Ishikawa (cell line): ENCODE measurements at regions not wholly inside any gene's neighbourhood (a gene's known extent, or its start where the extent isn't known, plus 50 kb on each side); places are given as distances from the start of the nearest gene placed in this dataset.

Experiments
- CEBPB ChIP-seq: IDR thresholded peaks from 2 replicates; pipeline ENCODE4 v1.6.1; 2012
- CREB1 ChIP-seq: IDR thresholded peaks from 2 replicates; pipeline ENCODE4 v1.6.1; 2012; ENCODE audit warnings: low read depth
- EGR1 ChIP-seq: IDR thresholded peaks from 2 replicates; pipeline ENCODE4 v1.6.1; 2012
- EP300 ChIP-seq: IDR thresholded peaks from 2 replicates; pipeline ENCODE4 v1.6.1; 2012; ENCODE audit warnings: borderline replicate concordance
- FOXM1 ChIP-seq: IDR thresholded peaks from 2 replicates; pipeline ENCODE4 v1.6.1; 2012; ENCODE audit warnings: low read depth, borderline replicate concordance
- NFIC ChIP-seq: IDR thresholded peaks from 2 replicates; pipeline ENCODE4 v1.6.1; 2012
- RAD21 ChIP-seq: IDR thresholded peaks from 2 replicates; pipeline ENCODE4 v1.6.1; 2012; ENCODE audit warnings: low read depth
- TAF1 ChIP-seq: IDR thresholded peaks from 2 replicates; pipeline ENCODE4 v1.6.1; 2012; ENCODE audit warnings: low read depth, mild to moderate bottlenecking
- TCF12 ChIP-seq: IDR thresholded peaks from 2 replicates; pipeline ENCODE4 v1.6.1; 2012; ENCODE audit warnings: low read depth
- TEAD4 ChIP-seq: IDR thresholded peaks from 2 replicates; pipeline ENCODE4 v1.6.1; 2012
- YY1 ChIP-seq: IDR thresholded peaks from 2 replicates; pipeline ENCODE4 v1.6.1; 2012; ENCODE audit warnings: low read depth
- ZBTB7A ChIP-seq: IDR thresholded peaks from 2 replicates; pipeline ENCODE4 v1.6.1; 2012; ENCODE audit warnings: low read depth
- TF ChIP-seq, protein P1 (sequence below): IDR thresholded peaks from 2 replicates; pipeline ENCODE4 v1.6.1; 2012
- TF ChIP-seq, protein P2 (sequence below): IDR thresholded peaks from 2 replicates; pipeline ENCODE4 v1.6.1; 2012; ENCODE audit warnings: low read depth, mild to moderate bottlenecking
- TF ChIP-seq, protein P3 (sequence below): IDR thresholded peaks from 2 replicates; pipeline ENCODE4 v1.6.1; 2012

DNA sequence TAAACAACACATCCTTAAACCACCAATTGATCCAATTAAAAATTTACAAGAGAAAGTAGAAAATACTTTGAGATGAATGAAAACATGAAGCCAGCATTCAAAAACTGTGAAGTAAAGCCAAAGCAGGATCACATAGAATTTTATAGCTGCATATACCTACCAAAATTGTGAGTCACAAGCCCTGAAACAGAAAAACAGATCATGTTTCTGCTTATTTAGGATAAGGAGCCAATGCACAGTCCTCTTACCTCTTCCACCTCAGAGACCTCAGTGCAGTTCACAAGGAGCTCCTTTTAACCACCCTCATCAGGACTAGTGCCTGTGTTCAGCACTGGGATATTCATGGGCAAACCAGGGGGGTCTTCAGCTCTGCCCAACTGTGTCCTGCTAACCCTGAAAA, 386.7 kb downstream of the TECRL start:
- no peak for TF ChIP-seq TAF1
- TF ChIP-seq NFIC, result no peak
- TF ChIP-seq, protein P1, sequence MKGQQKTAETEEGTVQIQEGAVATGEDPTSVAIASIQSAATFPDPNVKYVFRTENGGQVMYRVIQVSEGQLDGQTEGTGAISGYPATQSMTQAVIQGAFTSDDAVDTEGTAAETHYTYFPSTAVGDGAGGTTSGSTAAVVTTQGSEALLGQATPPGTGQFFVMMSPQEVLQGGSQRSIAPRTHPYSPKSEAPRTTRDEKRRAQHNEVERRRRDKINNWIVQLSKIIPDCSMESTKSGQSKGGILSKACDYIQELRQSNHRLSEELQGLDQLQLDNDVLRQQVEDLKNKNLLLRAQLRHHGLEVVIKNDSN, result no peak
- TF ChIP-seq CEBPB, result no peak
- TF ChIP-seq CREB1, result no peak
- no peak for TF ChIP-seq FOXM1
- TF ChIP-seq TEAD4, result no peak
- no peak for TF ChIP-seq RAD21
- no peak for TF ChIP-seq TCF12
- TF ChIP-seq, protein P2, sequence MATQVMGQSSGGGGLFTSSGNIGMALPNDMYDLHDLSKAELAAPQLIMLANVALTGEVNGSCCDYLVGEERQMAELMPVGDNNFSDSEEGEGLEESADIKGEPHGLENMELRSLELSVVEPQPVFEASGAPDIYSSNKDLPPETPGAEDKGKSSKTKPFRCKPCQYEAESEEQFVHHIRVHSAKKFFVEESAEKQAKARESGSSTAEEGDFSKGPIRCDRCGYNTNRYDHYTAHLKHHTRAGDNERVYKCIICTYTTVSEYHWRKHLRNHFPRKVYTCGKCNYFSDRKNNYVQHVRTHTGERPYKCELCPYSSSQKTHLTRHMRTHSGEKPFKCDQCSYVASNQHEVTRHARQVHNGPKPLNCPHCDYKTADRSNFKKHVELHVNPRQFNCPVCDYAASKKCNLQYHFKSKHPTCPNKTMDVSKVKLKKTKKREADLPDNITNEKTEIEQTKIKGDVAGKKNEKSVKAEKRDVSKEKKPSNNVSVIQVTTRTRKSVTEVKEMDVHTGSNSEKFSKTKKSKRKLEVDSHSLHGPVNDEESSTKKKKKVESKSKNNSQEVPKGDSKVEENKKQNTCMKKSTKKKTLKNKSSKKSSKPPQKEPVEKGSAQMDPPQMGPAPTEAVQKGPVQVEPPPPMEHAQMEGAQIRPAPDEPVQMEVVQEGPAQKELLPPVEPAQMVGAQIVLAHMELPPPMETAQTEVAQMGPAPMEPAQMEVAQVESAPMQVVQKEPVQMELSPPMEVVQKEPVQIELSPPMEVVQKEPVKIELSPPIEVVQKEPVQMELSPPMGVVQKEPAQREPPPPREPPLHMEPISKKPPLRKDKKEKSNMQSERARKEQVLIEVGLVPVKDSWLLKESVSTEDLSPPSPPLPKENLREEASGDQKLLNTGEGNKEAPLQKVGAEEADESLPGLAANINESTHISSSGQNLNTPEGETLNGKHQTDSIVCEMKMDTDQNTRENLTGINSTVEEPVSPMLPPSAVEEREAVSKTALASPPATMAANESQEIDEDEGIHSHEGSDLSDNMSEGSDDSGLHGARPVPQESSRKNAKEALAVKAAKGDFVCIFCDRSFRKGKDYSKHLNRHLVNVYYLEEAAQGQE, result no peak

DNA sequence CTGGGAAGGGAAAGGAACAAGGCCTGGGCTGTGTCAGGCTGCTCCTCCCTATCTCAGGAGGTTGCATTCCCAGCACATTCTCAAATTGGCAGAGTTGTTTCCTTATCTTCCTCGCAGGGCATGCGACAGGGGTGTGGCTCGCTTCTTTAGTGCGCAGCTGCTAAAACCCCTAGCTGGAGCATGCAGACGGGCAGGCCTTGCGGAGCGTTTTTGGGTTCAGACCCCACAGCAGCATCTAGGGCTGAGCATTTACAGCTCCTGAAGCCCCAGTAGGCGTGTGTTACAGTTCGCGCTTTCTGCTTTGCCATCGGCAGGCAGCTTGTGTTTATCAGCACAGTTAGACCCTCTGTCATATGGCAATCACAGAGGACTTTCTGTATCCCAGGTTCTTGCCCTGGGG, 392.4 kb downstream of the TECRL start:
- TF ChIP-seq, protein P2, result no peak
- TF ChIP-seq YY1 (no peak), EGR1 (no peak), NFIC (no peak), ZBTB7A (no peak), CREB1 (no peak), CEBPB (no peak)
- TF ChIP-seq, protein P1, result no peak

DNA sequence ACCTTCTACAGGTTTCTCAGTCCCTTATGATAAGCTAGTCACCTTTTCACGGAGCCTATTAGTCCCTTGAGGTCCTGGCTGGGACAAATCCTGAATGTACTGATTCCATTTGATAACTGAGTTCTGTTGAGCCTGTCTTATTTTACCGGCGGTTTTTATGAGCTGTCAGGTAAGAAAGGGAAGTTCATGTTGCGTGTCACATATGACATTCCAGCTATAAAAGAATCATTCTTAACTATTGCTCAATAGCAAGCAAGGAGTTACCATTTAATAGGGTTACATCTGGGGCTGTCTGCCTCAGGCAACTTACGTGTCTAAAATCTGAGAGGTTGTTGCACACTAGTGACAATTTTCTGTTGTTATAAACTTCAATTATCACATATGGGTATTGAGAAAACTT, 394.6 kb downstream of the TECRL start:
- TF ChIP-seq ZBTB7A, result no peak
- no peak for TF ChIP-seq TAF1
- TF ChIP-seq, protein P2, result no peak
- TF ChIP-seq, protein P1, result no peak
- no peak for TF ChIP-seq RAD21
- TF ChIP-seq YY1, result no peak
- no peak for TF ChIP-seq CREB1
- no peak for TF ChIP-seq FOXM1
- TF ChIP-seq EGR1, result no peak
- no peak for TF ChIP-seq CEBPB
- TF ChIP-seq EP300, result no peak
- TF ChIP-seq TEAD4, result no peak
- TF ChIP-seq TCF12, result no peak
- TF ChIP-seq NFIC, result no peak
- TF ChIP-seq, protein P3, sequence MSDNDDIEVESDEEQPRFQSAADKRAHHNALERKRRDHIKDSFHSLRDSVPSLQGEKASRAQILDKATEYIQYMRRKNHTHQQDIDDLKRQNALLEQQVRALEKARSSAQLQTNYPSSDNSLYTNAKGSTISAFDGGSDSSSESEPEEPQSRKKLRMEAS, result no peak

DNA sequence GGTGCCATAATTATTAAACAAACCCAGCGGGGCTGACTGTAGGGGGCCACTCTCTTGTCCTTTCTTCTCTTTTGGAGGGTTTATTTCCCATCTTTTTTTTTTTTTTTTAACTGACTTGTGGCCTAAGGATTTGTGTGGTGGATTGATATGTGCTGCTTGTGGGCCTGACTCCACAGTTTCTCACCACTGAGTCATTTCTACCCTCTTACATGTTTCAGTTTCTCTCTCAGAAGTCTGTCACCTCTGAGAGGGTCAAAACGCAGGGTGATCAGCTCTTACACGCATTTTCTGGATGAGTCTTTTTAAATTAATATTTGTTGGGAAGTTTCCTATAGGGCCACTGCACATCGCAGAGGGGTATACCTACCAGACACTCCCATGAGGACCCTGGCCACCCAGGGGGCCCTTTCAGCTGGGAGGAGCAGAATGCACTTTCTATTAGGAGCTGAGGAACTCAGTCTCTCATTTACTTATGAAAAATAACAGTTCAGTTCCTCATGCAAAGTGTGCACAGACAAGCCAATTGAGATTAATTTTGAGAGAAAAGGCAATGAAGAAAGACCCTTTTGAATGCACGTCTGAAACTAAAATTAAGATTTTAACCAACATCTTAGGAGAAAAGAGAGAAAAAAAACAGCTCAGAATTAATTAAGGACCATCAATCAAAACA, 407.9 kb downstream of the TECRL start:
- TF ChIP-seq, protein P3, result no peak
- TF ChIP-seq, protein P1, result no peak
- TF ChIP-seq EGR1, result no peak
- TF ChIP-seq CEBPB, result no peak
- TF ChIP-seq NFIC, result no peak
